HG03175 (cell line): ENCODE measurements at regions not wholly inside any gene's neighbourhood (a gene's known extent, or its start where the extent isn't known, plus 50 kb on each side); places are given as distances from the start of the nearest gene placed in this dataset.

Experiments
- ATAC-seq: cut with Tn5 transposase; IDR thresholded peaks from one replicate; pipeline ENCODE4 v1.9.1; 2021; ENCODE audit warnings: mild to moderate bottlenecking, moderate library complexity; ENCODE audit not compliant: unreplicated experiment

DNA sequence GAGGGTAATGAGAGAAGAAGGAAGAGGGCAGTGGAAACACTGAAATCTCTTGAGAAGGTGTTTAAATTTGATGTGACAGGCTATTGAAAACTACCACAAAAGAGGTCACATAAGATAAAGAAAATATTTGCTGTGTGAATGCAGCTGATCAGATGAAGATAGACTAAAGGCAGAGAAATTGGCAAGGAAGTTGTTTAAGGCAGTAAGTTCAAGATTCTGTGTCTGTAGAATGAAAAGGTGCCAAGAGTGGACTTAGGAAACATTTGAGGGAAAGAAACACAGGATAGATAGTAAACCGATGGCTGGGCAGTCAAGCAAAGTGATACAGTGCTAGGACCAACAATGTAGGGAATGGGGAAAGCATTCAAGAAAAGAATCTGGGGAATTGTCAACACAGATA lies 332.3 kb upstream of the MARCKS start:
- no peak for ATAC-seq

DNA sequence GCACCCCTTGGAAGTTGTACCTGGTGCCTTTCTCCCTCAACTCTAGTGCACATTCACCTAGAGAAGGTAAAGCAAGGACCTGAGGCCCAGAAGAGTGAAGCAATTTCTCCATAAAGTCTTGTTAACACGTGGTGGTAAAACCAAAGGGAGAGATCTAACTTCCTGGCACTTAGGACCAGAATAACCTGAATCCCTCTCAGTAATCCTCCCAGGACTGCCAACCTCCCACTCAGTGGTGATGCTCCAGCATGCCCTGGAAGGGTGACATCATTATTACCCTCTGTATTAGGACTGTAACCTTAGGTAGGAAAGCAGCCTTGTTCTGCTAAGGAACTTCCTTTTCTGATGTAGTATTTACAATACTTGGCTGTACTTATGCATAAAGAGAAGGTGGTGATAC lies 330.6 kb upstream of the MARCKS start:
- no peak for ATAC-seq

DNA sequence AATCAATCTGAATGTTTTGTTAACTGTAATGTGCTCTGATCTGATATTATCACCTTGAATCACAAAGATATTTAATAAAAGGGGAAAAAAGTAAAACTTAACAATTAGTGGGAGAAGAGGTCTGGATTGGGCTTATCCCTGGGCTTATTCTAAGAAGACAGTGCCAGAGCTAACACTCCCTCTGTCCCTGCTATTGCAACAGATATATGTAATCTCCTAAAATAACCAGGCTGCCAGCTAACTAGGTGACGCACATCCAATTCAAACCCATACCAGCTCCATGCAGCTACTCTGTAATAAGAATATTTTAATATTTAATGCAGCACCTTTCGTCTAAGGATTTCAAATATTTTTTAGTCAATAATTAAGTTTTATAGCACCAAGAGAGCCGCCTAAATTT lies 330.1 kb upstream of the MARCKS start:
- no peak for ATAC-seq

DNA sequence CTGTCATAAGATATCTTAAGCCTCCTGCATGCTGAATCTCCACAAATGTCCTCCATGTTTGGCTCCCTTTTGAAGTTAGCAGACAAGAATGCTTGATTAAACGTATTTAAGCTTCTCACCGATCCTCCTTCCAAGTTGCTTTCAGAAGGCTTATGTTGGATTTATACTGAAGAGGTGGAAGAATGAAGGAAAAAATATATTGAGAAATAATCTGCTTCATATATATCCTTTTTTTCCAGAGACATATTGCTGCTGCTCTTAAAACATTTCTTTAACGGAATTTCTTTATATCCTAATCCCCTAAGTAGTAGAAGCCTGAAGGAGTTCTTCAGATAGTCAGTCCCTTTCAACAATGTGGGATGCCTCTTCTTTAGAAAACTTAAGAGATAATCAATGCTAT lies 329.0 kb upstream of the MARCKS start:
- no peak for ATAC-seq

DNA sequence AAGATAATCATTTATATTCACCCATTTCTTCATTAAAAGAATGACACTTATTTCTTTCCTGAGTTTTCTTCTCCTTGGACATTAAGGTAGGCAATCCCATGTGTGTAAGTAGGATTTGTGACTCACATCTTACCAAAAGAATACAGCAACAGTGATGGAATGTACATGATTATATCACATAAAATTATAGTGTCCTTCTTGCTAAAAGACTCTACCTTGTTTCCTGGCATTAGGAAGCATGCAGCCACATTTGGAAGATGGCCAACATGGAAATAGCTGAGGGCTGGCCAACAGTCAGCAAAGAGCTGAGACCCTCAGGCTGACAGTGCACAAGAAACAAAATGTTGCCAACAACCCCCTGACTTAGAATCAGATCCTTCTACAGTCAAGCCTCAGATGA lies 327.9 kb upstream of the MARCKS start:
- no peak for ATAC-seq

DNA sequence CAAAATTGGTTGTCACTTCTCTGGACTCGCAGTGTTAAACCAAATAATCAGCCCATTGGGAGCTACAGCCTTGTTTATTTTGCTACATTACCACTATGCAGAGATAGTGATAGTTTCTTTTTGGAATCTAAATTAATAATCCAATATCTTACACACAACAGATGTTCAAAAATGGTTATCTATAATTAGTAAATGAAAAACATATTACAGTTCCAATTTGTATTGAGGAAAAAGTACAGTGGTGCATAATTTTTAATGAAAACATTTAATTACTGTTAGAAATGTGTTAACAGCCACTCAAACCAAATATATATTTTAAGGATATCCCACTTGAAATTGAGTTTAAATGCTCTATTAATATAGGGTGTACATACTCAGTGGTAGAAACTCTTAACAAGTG lies 327.3 kb upstream of the MARCKS start:
- ATAC-seq = no peak

DNA sequence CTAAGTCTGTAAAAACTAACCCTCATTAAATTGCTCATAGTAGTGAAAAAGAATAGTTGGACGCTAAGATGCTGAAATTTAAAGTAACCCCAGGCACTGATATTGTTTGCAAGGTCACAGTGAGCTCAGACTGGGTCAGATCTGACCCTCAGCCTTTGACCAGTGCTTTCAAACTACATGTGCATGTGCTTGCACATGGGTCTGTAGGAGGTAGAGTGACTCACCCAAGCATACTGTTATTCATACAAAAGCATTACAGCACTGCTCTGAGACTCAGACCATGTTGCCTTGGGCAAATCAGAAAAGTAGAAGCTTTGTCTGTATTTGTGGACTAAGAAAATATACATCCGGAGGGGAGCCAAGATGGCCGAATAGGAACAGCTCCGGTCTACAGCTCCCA lies 326.4 kb upstream of the MARCKS start:
- no peak for ATAC-seq

DNA sequence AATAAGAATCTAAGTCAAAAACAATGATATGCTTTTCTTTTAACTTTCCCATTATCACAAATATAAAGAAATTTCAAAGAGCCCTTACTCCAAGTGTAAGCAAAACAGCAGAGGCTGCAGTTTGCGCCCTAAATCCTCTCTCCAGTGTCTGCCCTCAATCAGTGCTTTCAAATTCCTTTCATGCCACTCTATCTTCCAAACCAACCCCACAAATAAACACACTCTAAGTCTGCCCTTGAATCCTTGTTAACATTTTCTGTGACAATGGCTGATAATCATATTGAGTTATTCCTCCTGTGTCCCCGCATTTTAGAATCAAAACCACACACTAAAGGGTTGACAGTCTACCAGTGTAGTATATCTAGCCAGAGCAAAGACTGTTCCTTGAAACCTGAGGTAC lies 317.9 kb upstream of the MARCKS start:
- ATAC-seq = no peak

DNA sequence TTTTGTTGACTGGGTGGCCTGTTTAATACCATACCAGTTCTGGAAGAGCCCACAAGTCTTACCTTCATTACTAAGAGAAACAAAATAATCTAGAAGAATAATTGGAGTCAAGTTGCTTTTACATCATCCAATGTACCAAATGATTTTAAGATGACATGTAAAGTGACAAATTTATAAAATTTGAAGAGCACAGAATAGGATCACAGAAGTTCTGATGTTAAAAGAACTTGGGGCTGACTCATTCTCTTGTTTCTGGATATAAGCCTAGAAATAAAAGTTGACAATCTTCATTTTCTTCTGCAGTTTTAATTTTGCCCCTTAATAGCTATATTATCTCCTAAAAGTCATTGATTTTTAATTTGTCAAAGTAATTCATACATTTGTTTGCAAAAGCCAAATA lies 317.5 kb upstream of the MARCKS start:
- ATAC-seq = no peak

DNA sequence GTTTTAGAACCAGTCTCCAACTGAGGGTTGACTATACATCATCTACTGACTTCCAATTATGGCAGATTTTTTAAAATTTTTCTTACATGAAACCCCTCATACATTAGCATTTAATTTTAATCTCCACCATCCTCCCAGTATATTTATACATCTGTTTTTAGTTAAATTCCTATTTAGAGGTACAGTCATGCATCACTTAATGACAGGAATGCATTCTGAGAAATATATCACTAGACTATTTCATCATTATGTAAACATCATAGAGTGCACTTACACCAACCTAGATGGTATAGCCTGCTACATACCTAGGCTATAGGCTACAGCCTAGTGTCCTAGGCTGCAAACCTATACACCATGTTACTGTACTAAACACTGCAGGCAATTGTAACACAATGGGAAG lies 316.7 kb upstream of the MARCKS start:
- no peak for ATAC-seq

DNA sequence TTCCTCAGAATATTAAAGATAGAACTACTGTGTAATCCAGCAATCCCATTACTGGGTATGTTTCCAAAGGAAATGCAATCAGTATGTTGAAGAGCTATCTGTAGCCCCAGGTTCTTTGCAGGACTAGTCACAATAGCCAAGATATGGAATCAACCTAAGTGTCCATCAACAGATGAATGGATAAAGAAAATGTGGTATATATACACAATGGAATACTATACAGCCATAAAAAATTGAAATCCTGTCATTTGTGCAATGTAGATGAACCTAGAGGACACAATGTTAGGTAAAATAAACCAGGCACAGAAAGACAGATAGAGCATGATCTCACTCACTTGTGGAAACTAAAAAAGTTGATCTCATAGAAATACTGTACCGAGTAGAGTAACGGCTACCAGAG lies 306.0 kb upstream of the MARCKS start:
- ATAC-seq = no peak

DNA sequence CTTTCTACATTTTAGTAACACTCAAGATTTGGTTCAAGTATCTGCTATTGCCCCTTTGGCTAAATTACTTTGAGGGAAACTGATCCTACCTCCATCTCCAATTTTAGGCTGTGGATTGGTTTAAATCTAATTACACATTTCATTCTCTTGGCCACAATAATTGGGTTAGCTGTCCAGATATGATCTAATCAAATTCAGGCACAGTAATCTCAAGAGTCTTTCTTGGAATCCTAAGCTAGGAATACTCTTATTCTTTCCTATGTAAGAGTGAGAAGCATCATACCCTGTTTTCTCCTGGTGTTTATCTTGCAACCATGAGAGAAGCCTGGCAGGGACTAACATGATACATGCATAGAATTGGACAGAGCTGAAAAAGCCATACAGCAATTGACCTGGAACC lies 300.4 kb upstream of the MARCKS start:
- ATAC-seq = no peak

DNA sequence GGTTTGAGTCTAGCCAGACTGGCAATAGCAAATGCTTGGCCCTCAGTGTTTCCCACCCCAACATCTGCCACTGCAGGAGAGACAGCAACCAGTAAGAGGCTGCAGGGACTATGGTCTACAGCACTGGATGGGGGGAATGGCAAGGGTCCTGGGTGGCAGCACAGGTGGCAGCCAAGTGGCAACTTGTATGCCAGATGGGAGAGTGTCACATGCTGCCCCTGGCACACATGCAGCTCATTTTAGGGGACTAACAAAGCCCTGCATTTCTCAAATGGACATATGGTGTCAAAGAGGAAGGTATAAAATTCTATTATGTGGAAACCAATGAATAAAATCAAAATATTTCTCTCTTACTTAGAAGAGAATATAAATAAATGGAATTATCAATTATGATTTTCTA lies 298.7 kb upstream of the MARCKS start:
- no peak for ATAC-seq

DNA sequence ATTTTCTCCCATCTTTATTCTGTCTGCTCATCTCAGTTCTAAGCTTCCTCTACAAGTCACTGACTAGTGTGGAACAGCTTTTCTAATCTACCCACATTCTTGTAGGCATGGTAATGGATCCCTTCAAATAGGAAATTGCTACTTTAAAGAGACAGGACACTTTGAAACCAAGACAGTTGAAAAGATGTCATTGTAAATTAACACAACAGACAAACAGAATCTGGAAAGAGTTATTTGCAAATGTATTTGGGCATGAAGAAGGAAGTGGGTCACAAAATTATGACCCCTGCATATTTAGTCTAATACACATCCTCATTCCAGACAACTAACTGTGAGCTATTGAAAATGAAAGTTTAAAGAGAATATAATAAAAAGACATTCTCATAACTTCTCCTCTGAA lies 298.2 kb upstream of the MARCKS start:
- no peak for ATAC-seq

DNA sequence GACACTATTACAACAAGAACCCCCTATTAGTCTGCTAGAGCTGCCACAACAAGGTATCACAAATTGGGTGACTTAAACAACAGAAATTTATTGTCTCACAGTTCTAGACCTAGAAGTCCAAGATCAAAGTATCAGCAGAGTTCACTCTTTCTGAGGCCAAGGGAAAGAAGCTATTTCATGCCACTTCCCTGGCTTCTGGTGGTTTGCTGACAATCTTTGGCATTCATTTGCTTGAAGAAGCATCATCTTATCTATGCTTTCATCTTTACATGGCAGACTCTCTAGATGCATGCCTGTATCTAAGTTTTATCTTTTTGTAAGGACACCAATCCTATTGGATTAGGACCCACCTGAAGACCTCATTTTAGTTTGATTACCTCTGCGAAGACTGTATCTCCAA lies 296.8 kb upstream of the MARCKS start:
- no peak for ATAC-seq

DNA sequence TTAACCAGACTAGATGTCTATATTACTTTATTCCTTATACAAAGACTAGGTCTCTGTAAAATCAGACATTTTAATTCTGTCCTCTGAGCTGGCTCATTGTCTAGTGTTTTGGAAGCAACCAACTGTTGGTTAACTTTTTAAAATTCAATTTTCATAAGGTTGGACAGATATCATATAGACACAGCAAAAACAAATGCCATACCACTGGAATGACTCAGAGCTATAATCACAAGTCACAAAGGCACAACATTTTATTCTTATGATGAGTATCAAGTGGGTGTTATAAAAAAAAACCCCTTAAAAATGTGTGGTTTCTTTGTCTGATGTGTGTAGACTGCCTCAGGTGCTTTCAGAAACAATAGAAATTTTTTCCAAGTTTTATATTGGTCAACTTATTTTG lies 296.2 kb upstream of the MARCKS start:
- ATAC-seq = no peak

DNA sequence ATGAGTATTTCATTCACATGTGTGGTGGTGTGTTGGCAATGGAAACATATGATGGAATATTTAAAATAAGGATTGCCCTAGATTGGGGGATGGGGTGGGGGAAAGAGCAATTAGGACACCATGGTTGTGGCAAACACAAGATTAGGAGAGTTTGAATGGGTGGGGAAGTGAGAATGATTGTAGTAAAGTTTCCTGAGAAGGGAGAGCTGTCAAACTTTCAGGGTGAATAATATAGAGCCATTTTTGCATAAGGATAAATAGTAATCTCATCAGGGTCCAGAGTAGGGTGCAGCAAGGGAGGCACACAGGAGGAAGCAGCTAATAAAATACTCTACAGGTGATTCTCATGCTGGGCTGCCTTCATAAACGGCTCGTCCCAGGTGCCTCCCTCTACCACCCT lies 294.9 kb upstream of the MARCKS start:
- ATAC-seq = no peak

DNA sequence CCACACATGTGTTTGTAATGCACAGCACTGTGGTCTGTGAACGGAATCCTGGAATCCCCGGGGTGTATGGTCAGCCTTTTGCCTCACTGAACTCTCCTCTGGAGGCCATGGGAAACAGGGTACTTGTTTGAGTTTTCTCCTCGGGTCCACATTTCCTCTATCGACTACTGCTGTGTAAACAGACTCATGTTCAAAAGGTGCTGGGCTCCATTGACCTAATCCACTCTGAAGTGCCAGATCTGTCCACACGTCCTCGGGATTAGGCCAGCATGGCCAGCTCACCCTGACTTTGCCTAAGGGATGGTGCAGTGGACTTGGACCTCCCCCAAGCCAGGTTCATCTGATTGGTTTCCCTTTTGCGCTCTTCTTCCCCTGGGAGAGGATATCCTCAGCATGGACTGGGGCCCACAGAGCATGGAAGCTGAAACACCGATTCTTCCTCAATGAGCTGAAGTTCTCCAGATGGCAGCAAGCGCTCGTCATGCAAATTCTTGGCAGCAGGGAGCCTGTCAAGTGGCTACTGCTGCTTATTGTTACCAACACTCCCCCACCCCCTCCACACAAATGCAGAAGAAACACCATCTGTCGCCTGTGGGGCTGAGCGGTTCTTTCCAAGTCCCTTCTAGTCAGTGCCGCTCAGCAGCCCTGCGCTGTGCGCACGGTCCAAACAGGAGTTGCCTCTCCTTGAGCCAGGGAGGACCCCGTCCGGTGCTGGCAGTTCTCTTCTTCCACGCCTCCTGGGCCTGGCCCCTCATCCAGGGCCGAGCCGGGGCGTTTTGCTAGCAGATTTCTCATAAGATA lies 292.6 kb upstream of the MARCKS start:
- peak; percentile 80 for ATAC-seq

DNA sequence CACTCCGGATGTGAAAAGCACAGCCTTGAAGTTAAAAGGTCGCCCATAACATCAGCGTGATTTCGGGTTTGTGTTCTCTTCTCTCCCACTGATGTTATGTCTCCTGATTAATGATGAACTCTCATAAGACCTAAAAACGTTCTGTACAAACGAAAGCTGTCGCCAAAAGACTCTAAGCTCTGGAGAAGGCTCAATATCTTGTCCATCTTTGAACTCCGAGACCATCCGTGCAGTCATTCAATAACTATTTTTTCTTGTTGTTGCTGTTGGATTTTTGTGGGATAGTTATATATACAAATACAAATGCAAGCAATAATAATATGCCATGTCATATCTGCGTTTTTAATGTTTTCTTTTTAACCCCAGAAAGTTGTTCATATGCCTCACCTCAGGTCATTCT lies 291.8 kb upstream of the MARCKS start:
- ATAC-seq = no peak

DNA sequence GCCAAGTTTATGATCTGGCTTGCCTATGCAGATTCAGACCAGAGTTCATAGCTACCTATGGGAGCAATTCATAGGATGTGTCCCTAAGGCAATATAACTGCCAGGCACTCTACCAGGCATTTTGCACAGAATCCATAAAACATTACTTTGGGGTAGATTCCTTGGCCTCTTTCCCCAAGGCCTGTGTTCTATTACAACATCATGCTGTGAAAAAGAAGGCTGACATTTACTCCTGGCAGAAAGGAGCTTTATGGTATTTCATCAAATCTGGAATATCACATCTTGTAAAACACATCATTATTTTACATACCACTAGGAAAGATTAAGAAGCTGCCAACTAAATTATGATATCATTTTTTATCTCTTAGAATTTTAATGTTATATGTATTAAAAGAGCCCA lies 287.0 kb upstream of the MARCKS start:
- ATAC-seq = no peak

DNA sequence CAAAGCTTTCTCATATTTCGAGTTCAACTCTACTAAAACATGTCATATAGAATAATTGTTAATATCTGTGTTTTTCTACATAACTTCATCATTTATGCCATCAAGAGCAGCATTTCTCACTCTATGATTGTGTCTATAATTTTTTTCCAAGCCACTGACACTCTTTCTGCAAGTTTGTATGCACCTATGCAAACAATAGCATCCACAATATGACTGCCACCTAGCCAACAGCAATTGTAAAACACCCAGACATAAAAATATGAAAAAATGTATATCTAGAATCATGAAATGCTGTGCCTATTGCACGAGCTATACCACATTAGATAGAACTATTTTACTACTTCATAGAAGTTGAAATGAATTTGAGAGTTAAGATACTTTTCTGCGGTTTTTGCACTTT lies 286.5 kb upstream of the MARCKS start:
- no peak for ATAC-seq

DNA sequence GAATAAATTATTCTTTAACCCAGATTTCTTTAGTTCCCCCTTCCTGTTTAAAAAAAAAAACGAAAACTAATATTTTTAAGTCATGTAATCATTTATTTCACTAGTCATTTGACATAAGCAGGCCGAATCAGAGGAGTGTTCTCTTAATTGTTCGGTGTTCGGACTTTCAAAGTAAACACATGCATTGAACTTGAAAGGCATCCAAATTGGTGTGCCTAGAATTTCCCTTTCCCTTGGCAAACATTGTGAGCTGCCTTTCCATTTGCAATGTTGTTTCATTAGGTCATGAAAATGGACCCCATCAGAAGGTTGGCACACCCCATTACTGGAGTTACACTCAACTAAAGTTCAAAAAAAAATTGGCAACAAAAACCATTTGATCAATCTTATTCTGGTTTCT lies 283.0 kb upstream of the MARCKS start:
- ATAC-seq = no peak

DNA sequence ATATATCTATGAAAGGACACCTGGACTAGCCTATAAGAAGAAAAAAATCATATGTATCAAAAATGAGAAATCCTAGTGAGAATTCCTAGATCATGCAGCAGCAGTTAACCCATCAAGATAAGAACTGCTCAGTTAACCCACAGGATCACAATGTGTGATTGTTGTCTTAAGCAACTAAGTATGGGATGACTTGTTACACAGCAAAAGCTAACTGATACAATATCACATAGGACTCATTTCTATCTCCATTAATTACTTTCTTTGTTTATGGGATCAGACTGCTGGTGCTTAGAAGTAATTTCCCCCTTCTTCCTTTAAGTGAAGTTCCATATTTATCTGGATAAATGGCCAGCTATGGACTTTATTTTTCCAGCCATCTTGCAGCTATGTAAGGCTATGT lies 280.8 kb upstream of the MARCKS start:
- no peak for ATAC-seq
